KG1 (cell line): ENCODE measurements at regions not wholly inside any gene's neighbourhood (a gene's known extent, or its start where the extent isn't known, plus 50 kb on each side); places are given as distances from the start of the nearest gene placed in this dataset.
"Not testable (repeated sequence)": the region's sequence is repeated elsewhere in the genome, so short reads cannot be mapped to it uniquely, and the experiment has no call there.

Experiments
- DNase-seq: peaks from one replicate; lab custom pipeline; 2025; lab: John Stamatoyannopoulos, UW

DNA sequence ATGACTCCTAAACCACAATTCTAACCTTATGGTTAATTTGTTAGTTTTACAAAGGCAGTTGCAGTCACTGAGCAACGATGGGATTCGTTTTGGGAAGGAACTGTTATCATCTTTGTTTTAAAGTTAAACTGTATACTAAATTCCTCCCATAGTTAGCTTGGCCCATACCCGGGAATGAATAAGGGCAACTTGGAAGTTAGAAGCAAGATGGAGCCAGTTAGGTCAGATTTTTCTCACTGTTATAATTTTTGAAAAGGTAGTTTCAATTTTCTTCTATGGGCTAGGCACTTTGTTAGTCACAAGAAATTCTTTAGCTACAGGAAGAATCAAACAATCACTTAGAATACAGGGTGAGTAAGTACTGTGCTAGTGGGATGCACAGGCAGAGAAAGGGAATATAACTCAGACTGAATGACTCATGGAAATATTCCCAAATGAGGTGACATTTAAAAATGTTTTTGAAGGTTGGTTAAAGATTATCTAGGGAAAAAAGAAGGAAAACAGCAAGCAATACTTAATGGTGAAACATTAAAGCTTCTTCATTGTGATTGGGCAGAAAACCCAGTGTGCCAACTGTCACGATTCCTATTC is 153.6 kb downstream of the MAGEB17 start:
- DNase-seq: no peak

DNA sequence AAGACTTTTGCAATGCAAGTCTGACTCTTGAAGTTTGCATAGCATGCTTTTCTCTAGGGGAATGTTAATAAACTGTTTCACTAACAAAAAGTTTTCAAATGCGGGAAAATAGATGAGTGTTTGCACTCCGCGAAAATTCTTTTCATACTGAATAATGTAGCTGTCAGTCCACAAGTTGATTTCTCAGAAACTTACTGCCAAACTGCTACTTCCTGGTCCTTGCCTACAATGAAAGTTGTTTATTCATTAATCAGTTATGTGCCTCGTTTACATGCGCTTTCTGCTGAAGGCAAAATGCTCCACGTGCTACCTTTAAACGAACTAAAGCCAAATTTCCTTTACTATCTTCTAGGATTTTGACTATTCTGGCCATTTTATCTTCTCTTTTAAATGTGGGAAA is 166.2 kb downstream of the MAGEB17 start:
- no peak for DNase-seq

DNA sequence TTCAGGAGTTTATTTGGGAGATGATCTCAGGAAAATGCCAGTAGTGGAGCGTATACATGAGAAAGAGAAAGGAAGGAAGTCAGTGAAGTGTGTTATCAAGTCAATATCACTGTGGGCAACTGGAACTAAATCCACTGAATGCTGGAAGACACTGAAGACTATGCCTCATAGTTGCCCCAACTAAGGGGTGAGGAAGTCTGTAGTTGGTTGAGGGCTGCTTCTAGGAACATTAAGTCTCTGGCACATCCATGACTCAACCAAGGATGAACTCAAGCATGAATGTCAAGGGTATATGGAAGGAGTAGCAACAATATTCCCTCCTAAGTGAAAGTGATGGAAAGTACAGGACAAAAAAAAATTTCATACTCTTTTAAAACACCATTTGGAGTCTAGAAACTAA is 167.9 kb downstream of the MAGEB17 start:
- DNase-seq: no peak

DNA sequence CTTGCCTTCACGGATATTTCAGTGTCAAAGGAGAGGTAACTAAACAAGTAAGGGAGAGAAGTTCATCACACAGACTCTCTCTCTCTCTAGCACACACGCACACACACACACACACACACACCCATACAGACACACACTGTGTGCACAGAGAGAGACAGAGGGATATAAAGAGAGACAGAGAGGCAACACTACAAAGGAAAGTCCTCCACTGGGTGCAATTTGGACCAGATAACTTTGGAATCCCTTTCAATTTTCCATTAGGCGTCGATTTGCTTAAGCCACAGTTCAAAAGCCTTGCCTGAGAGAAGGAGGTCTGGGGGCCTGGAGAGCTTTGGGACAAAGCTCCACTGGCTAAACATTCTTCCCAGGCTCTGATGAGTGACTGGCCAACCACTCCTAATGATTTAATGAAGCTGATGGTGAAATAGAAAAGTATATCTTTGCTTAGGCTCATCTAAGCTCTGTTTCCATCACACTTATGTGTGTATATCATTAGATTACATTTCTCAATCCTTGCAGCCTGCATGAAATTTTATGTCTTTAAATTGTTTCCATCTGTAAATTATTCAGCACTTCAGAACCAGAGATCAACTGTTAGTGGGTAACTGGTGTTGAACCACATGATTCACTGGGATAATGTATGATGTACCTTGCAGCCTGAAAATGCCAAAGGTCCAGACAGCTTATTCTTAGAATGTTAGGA is 180.8 kb downstream of the MAGEB17 start:
- DNase-seq: no peak

DNA sequence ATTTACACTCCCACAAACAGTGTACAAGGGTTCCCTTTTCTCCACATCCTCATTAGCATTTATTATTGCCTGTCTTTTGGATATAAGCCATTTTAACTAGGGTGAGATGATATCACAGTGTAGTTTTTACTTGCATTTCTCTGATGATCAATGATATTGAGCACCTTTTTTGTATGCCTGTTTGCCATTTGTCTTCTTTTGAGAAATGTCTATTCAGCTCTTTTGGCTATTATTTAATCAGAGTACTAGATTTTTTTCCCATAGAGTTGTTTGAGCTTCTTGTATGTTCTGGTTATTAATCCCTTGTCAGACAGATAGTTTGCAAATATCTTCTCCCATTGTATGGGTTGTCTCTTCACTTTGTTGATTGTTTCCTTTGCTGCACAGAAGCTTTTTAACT is 190.6 kb downstream of the MAGEB17 start:
- no peak for DNase-seq

DNA sequence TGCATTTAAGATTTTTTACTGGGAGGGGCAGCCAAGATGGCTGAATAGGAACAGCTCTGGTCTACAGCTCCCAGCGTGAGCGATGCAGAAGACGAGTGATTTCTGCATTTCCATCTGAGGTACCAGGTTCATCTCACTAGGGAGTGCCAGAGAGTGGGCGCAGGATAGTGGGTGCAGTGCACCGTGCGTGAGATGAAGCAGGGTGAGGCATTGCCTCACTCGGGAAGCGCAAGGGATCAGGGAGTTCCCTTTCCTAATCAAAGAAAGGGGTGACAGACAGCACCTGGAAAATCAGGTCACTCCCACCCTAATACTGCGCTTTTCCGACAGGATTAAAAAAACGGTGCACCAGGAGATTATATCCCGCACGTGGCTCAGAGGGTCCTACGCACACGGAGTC is 192.8 kb downstream of the MAGEB17 start:
- DNase-seq: not testable (repeated sequence)

DNA sequence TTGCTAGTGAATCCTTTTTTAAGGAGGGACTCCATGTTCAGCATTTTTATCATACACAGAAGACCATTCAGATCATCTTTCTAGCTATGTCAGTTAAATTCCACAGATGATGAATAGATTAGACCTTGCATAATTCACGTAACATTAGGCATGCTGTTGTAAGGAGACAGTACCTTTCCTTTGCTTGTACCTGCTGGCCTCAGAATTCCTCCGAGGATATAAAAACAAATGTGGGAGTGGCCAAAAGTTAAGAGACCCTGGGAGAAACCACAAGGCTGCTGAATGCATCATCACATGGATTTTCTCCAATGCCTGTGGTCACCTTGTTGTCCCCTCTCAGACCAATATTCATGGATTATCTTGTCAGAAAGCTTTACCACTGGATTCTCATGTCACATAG is 201.4 kb downstream of the MAGEB17 start:
- DNase-seq: no peak

DNA sequence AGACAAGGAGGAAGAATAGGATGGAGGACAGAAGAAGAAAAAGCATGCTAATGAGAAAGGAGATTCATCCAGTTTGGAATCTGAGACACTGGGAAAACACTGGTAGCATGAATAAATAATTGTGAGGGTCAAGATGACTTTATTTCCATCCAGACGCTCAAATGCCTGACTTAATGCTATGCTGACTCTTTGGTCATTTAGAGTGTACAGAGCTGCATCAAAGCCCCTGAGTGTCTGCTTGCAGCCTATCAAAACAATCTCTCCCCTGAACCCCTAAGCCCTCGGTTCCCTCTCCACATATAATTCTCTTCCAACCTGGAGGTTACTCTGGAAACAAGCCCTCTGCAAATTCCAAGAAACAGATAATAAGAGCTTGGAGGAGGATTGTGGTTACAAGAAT is 208.8 kb downstream of the MAGEB17 start:
- DNase-seq: no peak

DNA sequence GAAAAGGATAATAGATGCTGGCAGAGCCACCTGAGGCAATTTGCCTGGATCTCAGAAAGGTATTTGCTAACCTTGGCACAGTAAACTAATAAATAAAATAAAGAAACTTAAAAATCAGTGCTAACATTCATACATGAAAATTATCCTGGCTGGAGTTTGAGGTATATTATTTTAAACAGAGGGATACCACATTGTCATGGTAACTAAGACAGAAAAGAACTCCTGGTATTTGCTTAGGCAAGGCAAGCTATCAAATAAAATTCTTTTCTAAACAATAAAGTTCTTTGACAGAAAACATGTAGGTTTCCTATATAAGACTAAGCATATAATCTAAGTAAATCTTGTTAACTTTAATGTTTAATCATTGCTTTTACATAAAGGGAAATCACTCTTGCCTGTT is 218.8 kb downstream of the MAGEB17 start:
- no peak for DNase-seq

DNA sequence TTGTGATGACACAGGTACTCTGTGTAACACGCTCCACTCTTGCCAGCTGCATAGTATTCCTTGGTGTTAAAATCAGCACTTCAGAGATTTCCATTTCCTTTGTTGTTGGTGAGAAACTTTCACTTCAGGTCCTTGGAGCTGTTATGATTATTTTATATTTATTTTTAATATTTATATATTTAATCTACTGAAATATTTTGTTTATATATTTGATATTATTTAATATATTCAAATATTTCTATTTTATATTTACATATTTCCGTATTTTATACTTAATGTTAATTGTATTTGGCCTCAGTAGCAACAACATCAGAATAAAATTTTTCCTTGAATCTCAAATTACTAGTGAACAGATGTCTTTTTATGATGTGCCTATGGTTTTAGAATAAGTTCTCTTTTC is 225.3 kb downstream of the MAGEB17 start:
- no peak for DNase-seq

DNA sequence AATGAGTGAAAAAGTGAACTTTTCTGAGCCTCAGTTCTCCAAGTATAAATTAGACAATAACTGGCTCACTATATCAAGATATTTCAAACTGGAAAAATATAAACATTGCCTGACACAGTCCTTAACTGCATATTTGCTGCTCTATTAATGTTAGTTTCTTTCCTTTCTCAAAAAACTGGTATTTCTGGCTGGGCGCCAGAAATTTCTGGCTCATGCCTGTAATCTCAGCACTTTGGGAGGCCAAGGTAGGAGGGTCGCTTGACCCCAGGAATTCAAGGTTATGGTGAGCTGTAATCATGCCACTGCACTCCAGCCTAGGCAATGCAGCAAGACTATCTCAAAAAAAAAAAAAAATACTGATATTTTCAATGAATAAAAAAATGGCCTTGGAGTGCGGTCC is 227.0 kb downstream of the MAGEB17 start:
- no peak for DNase-seq

DNA sequence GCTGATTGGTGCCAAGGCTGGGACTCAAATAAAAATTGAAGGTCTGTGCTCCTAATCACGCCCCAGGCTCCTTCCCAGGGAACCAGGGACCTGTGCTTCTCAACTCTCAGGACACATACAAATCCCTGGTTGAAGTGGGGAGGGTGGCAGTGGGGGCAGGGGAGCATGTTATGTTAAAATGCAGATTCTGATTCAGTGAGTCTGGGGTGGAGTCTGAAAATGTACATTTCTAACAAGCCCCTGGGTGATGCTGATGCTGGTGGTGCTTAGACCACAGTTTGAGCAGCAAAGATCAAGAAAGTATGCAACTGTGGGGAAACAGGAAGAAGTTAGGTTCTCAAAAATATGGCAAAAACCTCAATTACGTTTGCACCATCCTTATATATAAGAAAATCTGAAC is 236.5 kb downstream of the MAGEB17 start:
- no peak for DNase-seq

DNA sequence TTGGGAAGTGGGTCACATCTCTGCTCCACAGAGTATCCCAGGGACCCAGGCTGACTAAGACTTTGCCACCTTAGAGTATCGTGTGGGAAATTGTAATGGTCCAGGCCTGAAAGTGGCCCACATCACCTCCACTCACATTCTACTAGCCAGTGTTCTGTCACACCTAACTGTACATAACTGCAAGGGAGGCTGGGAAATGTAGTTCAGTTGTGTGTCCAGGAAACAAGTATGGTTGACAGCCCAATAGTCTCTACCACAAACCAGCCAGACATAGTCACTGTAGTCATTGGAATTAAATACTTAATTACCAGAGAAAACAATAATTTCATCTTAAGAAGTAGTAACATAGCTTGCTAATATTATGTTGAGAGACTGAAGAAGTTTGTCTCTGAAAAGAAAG is 233.4 kb upstream of the S100G start:
- no peak for DNase-seq

DNA sequence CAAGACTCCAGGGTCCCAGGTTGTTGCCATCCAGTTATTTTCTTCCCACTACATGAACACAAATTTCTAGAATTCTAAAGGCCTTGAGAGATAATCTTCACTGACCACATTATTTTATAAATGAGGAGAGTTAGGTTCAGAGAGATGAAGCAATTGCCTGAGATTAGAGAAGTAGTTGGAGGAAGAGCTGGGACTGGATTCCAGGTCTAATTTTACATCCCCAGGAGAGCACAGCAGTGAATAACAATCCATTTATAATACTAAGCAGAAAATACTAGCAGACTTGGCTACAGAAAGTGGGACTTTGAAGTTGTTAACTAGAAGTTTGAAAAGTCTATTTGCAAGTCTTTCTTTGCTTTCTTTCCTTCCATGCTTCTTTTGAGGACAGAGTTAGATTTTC is 231.3 kb upstream of the S100G start:
- no peak for DNase-seq

DNA sequence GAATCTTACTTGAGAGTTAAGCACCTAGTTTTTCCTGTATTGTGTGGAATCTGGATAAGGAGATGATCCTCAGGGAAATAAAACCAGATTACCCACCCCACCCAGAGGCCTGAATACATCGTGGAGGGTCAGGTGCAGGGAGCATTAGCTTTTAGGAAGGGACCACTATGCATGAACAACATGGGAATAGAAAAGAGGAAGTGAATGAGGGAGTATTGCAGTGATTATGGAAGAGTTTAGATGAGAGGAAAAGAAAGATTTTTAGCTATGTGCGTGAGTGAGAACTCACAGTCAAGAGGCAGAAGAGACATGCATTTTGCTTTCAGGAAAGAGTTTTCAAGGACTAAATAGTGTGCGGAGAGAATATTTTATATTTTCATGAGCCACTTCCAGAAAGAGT is 222.3 kb upstream of the S100G start:
- no peak for DNase-seq

DNA sequence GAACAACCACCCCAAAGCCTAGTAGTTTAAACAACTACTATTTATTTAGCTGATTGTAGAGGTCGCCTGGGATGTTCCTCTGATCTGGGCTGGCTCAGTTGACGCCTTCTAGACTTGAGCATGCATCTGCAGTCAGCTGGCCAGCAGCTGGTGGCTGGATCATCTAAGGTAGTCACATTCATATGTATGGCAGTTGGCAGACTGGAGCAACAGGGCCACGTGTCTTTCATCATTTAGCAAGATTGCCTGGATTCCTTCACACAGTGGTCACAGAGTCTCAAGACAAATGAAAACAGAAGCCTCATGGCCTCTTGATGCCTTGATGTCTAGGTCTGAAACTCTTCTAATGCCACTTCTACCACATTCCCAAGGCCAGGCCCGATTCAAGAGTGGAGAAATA is 220.6 kb upstream of the S100G start:
- no peak for DNase-seq

DNA sequence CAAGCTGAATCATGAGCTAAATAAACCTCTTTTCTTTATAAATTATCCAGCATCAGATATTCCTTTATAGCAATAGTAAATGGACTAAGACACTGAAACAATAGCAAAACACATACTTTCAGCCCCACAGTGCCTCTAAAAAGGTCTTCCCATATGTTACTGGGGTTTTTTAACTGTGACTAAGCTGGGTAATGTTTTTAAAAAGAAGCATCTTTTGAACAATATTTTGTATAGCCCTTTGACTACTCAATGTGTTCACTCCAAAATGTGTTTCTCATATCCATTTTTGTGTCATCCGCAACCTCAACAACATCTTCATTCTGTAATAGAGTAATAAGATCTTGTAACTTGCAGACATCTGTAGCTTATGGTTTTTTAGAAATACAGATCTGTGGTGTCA is 218.7 kb upstream of the S100G start:
- no peak for DNase-seq

DNA sequence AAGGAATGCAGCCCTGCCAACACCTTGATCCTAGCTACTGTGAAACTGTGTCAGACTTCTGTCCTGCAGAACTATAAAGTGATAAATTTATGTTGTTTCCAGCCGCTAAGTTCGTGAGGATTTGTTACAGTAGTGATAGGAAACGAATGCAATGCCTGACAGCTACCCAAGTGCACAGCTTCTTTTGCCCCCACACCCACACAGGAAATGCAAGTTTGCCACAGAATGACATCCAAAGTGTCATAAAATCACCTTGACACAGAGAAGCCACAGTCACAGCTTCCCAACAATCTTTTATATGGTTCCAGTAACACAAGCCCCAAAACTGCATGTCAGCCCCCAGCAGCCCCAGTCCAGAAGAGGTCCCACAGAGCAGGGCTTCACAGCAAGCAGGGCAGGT is 216.9 kb upstream of the S100G start:
- no peak for DNase-seq

DNA sequence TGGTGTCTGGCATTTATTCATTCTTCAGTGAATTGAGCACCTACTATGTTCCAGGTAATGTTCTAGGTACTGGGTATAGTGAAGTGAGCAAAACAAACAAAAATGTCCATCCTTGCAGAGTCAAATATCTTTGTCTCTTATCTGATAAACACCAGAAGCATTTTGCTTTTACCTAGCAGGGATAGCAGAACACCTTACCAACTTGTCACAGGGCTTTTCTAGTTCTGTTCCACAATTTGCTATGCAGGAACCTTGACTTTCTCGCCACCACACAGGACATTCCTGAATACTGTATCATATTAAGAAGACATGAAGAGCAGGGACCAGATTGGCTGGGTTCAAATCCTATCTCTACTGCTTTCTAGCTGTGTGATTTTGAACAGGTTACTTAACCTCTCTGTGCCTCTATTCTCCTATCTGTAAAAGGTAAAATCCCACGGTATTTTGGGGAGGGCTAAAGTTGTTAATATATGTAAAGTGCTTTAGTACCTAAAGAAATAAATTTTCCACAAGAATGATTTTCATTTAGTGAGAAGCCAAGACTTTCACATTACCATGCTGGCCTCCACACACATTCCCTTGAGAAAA is 214.5 kb upstream of the S100G start:
- no peak for DNase-seq

DNA sequence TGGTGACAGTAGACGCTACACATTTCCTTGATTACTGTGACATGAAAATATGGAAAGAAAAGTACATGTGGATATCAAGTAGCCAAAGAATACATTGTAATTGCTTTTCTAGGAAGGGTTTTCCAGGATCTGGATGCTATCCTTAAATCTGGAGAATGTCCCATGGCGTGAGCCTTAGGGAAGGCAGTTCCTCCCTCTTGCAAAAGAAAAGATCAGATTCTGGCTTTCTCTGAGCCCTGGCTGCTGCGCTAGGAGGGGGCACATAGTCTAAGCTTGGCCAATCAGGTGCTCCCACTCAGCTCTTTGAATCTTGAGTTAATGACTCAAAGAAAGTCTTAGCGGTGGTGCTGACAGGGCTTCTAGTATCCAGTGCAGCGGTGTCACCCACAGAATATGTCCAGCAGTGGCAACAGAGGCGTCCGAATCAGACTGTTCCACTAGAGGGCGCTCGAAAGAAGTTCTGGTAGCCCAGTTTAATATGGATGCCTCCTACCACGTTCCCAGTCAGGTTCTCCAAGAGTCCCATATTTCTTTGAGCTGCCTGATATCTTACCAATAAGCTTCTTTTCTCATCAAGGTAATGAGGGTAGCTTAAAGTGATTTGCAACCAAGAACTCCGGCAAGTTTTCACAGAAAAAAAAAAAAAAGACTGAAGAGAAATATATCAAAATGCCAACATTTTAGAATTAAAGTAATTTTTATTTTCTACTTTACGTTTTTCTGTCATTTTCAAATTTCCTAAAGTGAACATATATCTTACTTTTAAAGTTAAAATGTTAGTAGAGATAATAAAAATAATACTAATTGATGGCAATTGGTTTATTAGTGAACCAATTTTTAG is 213.4 kb upstream of the S100G start:
- DNase-seq: peak; percentile 30

DNA sequence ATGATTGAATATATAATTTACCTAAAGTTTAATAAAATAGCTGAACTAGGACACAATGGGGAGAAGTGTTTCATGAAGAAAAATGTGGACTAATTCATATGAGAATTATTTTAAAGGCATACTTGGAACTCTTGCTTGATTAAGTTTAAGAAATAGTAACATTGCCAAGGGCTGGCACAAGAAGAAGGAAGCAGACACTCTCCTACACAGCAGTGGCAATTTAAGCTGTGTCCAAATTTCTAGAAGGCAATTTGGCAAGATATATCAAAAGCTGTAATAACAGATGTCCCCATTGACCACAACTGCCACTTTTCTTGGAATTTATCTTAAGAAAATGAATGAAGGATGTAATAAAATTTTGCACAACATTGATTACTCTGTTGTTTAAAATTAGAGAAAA is 209.5 kb upstream of the S100G start:
- DNase-seq: no peak

DNA sequence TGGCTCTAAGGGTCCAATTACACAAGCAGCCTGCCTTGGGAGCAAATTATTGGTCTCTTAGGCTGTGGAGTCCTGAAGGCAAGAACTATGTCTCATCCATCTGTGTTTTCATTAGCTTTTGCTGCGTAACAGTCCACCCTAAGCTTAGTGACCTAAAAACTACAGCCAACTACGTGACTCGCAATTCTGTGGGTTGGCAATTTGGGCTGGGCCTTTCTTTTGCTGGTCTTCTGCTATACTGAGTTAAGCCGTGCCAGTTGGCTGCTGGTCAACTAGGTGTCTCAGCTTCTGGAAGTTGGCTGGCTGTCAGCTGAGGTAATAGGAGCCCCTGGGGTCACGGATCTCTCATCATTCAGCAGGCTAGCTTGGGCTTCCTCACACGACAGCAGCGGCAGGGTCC is 205.6 kb upstream of the S100G start:
- no peak for DNase-seq

DNA sequence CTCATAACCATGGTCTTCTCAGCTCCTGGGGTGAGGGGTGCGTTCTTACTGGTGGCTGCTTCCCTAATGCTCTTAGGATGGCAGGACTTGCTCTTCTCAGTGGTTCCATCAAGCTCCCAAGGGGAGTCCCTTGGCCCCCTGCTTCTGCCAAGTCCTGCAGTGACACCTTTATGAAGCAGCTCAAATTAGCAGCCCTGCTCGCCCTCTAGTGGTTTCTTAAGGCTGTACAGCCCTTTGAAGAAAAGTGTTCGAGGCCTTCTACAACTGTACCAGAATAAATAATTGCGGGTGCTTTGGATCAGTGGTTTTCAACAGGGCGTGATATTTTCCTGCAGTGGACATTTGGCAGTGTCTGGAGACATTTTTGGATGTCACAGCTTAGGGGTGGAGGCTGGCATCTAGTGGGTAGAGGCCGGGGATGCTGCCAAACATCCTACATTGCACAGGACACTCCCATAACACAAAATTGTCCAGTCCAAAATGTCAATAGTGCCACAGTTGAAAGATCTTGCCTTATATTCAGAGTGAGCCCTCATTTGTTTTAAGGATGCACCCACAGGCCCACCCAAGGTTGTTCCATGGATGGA is 204.7 kb upstream of the S100G start:
- DNase-seq: peak; percentile 0
